COLO668 (cell line): ENCODE measurements at regions not wholly inside any gene's neighbourhood (a gene's known extent, or its start where the extent isn't known, plus 50 kb on each side); places are given as distances from the start of the nearest gene placed in this dataset.
A peak's percentile ranks its signal among the peaks of the same experiment; 100 is the strongest.

Experiments used
- DNase-seq: peaks from one replicate; lab custom pipeline; 2025; ENCODE audit not compliant: unreplicated experiment; lab: John Stamatoyannopoulos, UW

GRCh38 chr17:77872199-77872598 lies 86.3 kb upstream of the TNRC6C start:
- no peak for DNase-seq

GRCh38 chr17:77872714-77873499 lies 85.6 kb upstream of the TNRC6C start:
- no peak for DNase-seq

- DNase-seq: no peak
These were observed 84.8 kb upstream of the TNRC6C start for GRCh38 chr17:77873500-77874302.

- no peak for DNase-seq
These were observed 84.0 kb upstream of the TNRC6C start for GRCh38 chr17:77874303-77875050.

- DNase-seq: no peak
These were observed 83.3 kb upstream of the TNRC6C start for GRCh38 chr17:77875051-77875780.

- no peak for DNase-seq
These were observed 82.5 kb upstream of the TNRC6C start for GRCh38 chr17:77875881-77876509.

- DNase-seq: no peak
These were observed 81.5 kb upstream of the TNRC6C start for GRCh38 chr17:77877036-77877435.

- no peak for DNase-seq
These were observed 80.7 kb upstream of the TNRC6C start for GRCh38 chr17:77877646-77878355.

GRCh38 chr17:77879226-77879895 lies 79.1 kb upstream of the TNRC6C start:
- DNase-seq: no peak

- DNase-seq: no peak
These were observed 78.6 kb upstream of the TNRC6C start for GRCh38 chr17:77879896-77880280.

- DNase-seq: no peak
These were observed 77.6 kb upstream of the TNRC6C start for GRCh38 chr17:77880711-77881450.

GRCh38 chr17:77881545-77881944 lies 77.0 kb upstream of the TNRC6C start:
- DNase-seq: no peak

- no peak for DNase-seq
These were observed 76.5 kb upstream of the TNRC6C start for GRCh38 chr17:77882040-77882439.

GRCh38 chr17:77882481-77883212 lies 75.9 kb upstream of the TNRC6C start:
- DNase-seq: no peak

- DNase-seq: no peak
These were observed 75.3 kb upstream of the TNRC6C start for GRCh38 chr17:77883213-77883650.

- DNase-seq: peak; percentile 1
These were observed 74.5 kb upstream of the TNRC6C start for GRCh38 chr17:77884019-77884418.

GRCh38 chr17:77884967-77885641 lies 73.4 kb upstream of the TNRC6C start:
- DNase-seq: peak; percentile 4
